ENCODE measurements at regions not wholly inside any gene's neighbourhood (a gene's known extent, or its start where the extent isn't known, plus 50 kb on each side); places are given as distances from the start of the nearest gene placed in this dataset.

DNA sequence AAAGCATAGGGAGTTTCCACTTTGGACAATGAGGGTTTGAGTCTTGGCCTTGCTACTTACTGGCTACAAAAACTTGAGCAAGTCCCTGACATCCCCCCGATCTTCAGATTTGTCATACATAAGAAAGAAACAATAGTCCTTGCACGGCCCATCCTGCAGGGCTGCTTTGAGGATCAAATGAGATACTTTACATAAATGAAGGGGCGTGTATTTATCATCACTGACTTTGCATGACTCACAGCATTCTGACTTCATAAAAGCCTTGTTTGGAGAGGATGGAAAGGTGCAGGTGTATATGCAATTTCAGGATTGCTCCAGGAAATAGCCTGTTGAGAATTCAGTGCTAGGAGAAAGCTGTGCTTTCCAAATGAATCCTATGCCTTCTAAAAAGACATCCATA lies 465.0 kb upstream of the MAF start:
- WGBS (ENCODE audit: extremely low coverage, insufficient read length, low lambda C conversion rate), result no CpG with 5 or more reads among the region's 3 CpGs
- Mint-ChIP-seq H3K36me3 (ENCODE audit: insufficient read depth in 1 of 3, low read depth in 3 of 3) (peaks cover 0 to 3% (median 0%) of the 10 kb centered on the region in 3 experiments; a peak in 2 of 7 replicates), H3K9me3 (peaks cover 9 to 13% of the 10 kb centered on the region in 2 experiments; a peak in 3 of 5 replicates), H3K4me3 (no peak overlapping the region), H3K27ac (no peak overlapping the region), H3K4me1 (peaks cover 10 to 15% of the 10 kb centered on the region in 2 experiments), H3K27me3 (ENCODE audit: low read depth) (no peaks in the 10 kb centered on the region; the same call in 1 of the 2 replicates)
- Histone ChIP-seq H4K91ac (ENCODE audit: insufficient read length, low read depth, low read length) (no peak overlapping the region), H3K27ac (ENCODE audit: insufficient read length, low read depth, low read length) (no peak overlapping the region), H3K4me2 (ENCODE audit: insufficient read depth, insufficient read length, low read length) (no peak overlapping the region), H4K20me1 (ENCODE audit: control insufficient read depth, insufficient read depth, insufficient read length) (no peaks in the 10 kb centered on the region), H3K79me2 (ENCODE audit: insufficient read depth, low read length) (no peaks in the 10 kb centered on the region), H2AK5ac (ENCODE audit: insufficient read length, low read length) (no peak overlapping the region), H2BK15ac (ENCODE audit: low read depth, low read length) (no peak overlapping the region), H3K14ac (ENCODE audit: insufficient read depth, low read length) (no peak overlapping the region), H3K23me2 (ENCODE audit: insufficient read length, low read depth, low read length, poor library complexity, severe bottlenecking) (no peaks in the 10 kb centered on the region), H3K23ac (ENCODE audit: insufficient read length, low read depth, low read length) (no peak overlapping the region), H2AFZ (ENCODE audit: low read length) (no peak overlapping the region), H3K56ac (ENCODE audit: insufficient read length, low read depth, low read length) (no peak overlapping the region), H3K18ac (ENCODE audit: insufficient read length, low read depth, low read length) (no peak overlapping the region), H2BK20ac (ENCODE audit: low read depth, low read length, poor library complexity, severe bottlenecking) (no peak overlapping the region), H3K27me3 (ENCODE audit: insufficient read depth, low read length) (no peaks in the 10 kb centered on the region), H2BK5ac (ENCODE audit: insufficient read length, low read length) (no peak overlapping the region), H4K8ac (replicated peaks; ENCODE audit: insufficient read length, low read depth, low read length) (no peak overlapping the region), H3K4ac (ENCODE audit: low read depth, low read length) (no peak overlapping the region), H3T11ph (ENCODE audit: low read length) (no peak overlapping the region), H4K5ac (ENCODE audit: insufficient read length, low read depth, low read length) (no peak overlapping the region), H3K9me3 (ENCODE audit: control insufficient read depth, low read depth, low read length) (no peaks in the 10 kb centered on the region), H3K79me1 (ENCODE audit: insufficient read depth, low read depth, low read length, poor library complexity, severe bottlenecking) (no peaks in the 10 kb centered on the region), H3K9ac (ENCODE audit: extremely low read depth, insufficient read length, low read length) (no peak overlapping the region), H3K4me1 (ENCODE audit: insufficient read depth, low read length) (no peaks in the 10 kb centered on the region; the same call in 1 of the 2 replicates), H2BK12ac (ENCODE audit: insufficient read length, low read depth, low read length) (no peak overlapping the region), H2BK120ac (ENCODE audit: low read depth, low read length, poor library complexity, severe bottlenecking) (no peak overlapping the region)
- DNase-seq, result no peak
- TF ChIP-seq, protein P1, sequence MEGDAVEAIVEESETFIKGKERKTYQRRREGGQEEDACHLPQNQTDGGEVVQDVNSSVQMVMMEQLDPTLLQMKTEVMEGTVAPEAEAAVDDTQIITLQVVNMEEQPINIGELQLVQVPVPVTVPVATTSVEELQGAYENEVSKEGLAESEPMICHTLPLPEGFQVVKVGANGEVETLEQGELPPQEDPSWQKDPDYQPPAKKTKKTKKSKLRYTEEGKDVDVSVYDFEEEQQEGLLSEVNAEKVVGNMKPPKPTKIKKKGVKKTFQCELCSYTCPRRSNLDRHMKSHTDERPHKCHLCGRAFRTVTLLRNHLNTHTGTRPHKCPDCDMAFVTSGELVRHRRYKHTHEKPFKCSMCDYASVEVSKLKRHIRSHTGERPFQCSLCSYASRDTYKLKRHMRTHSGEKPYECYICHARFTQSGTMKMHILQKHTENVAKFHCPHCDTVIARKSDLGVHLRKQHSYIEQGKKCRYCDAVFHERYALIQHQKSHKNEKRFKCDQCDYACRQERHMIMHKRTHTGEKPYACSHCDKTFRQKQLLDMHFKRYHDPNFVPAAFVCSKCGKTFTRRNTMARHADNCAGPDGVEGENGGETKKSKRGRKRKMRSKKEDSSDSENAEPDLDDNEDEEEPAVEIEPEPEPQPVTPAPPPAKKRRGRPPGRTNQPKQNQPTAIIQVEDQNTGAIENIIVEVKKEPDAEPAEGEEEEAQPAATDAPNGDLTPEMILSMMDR (conservative IDR thresholded peaks at IDR 0.05), result no peak

Data from H9 (cell line).